Endodermal cell (in vitro differentiated cells): ENCODE measurements at regions not wholly inside any gene's neighbourhood (a gene's known extent, or its start where the extent isn't known, plus 50 kb on each side); places are given as distances from the start of the nearest gene placed in this dataset.
A peak's percentile ranks its signal among the peaks of the same experiment; 100 is the strongest.

Experiments used
- DNase-seq: peaks from one replicate; pipeline ENCODE4 v3.0.0-alpha.2; 2017
- H3K27ac ChIP-seq: 2 replicates; pipeline ENCODE4 v1.5.1; 2013; ENCODE audit warnings: mild to moderate bottlenecking, low read depth, low read length, moderate library complexity
- H3K27me3 ChIP-seq: 2 replicates; pipeline ENCODE4 v1.6.1; 2013; ENCODE audit warnings: mild to moderate bottlenecking, low read length, moderate library complexity; ENCODE audit not compliant: insufficient read depth, control insufficient read depth, poor library complexity, severe bottlenecking
- H3K36me3 ChIP-seq: 2 replicates; pipeline ENCODE4 v1.7.0; 2013; ENCODE audit warnings: mild to moderate bottlenecking, low read length, moderate library complexity; ENCODE audit not compliant: control insufficient read depth, insufficient read depth
- H3K4me1 ChIP-seq: one replicate; pipeline ENCODE4 v1.7.0; 2013; ENCODE audit warnings: low read length; ENCODE audit not compliant: control insufficient read depth, insufficient read depth
- H3K4me3 ChIP-seq: 2 replicates; pipeline ENCODE4 v1.5.1; 2013; ENCODE audit warnings: mild to moderate bottlenecking, low read length, moderate library complexity
- H3K9ac ChIP-seq: 2 replicates; pipeline ENCODE4 v1.6.1; 2013; ENCODE audit warnings: mild to moderate bottlenecking, low read length, moderate library complexity; ENCODE audit not compliant: poor library complexity, severe bottlenecking; ENCODE audit errors: extremely low read depth
- H3K9me3 ChIP-seq: 2 replicates; pipeline ENCODE4 v1.6.1; 2013; ENCODE audit warnings: mild to moderate bottlenecking, low read length, moderate library complexity; ENCODE audit not compliant: control insufficient read depth
- H3K27ac Mint-ChIP-seq: 2 replicates; pipeline ENCODE4 v1.8.0; 2020; ENCODE audit warnings: mixed read lengths
- H3K27me3 Mint-ChIP-seq: 2 replicates; pipeline ENCODE4 v1.8.0; 2021; ENCODE audit warnings: mild to moderate bottlenecking, mixed read lengths; ENCODE audit not compliant: insufficient read depth
- H3K36me3 Mint-ChIP-seq: 2 replicates; pipeline ENCODE4 v1.8.0; 2020; ENCODE audit warnings: low read depth, mixed read lengths
- H3K4me1 Mint-ChIP-seq: 2 replicates; pipeline ENCODE4 v1.8.0; 2020; ENCODE audit warnings: mixed read lengths
- H3K4me3 Mint-ChIP-seq: 2 replicates; pipeline ENCODE4 v1.8.0; 2020; ENCODE audit warnings: mild to moderate bottlenecking, moderate library complexity, mixed read lengths
- H3K9me3 Mint-ChIP-seq: 2 replicates; pipeline ENCODE4 v1.8.0; 2020; ENCODE audit warnings: mild to moderate bottlenecking, mixed read lengths
- CTCF ChIP-seq: fragments of 200-600 bp; sonication (generic); conservative IDR thresholded peaks from 2 replicates; pipeline ENCODE4 v1.5.0; 2021; ENCODE audit warnings: antibody characterized with exemption, mild to moderate bottlenecking

DNA sequence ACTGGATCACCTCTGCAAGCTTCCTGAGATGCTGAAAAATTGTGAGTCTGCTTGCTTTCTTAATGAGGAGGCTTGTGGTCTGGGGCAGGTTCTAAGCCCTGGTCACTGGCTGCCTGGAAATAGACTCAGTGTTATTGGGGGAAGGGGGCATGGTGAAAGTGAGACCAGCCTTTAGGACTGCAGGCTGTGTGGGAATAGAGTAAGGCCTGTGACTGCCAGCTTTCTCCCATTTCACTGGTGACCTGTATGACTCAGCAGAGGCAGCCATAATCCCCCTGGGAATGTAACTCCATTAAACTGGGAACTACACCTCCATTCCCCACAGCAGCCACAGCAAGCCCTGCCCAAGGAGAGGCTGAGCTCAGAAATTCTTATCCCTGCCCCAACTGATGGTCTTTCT is 55.9 kb upstream of the IL15 start:
- Histone ChIP-seq H3K9me3 (no peaks in the 10 kb centered on the region), H3K27ac (no peak overlapping the region), H3K9ac (no peak overlapping the region), H3K36me3 (no peaks in the 10 kb centered on the region), H3K4me3 (no peak overlapping the region), H3K4me1 (no peaks in the 10 kb centered on the region), H3K27me3 (no peaks in the 10 kb centered on the region)
- Mint-ChIP-seq H3K4me3 (no peak overlapping the region), H3K27me3 (no peaks in the 10 kb centered on the region), H3K27ac (peak overlapping the region; percentile 18), H3K36me3 (no peaks in the 10 kb centered on the region), H3K9me3 (peaks cover 5% of the 10 kb centered on the region), H3K4me1 (no peaks in the 10 kb centered on the region)
- no peak for TF ChIP-seq CTCF
- peak; percentile 53 for DNase-seq
